ENCODE measurements at regions not wholly inside any gene's neighbourhood (a gene's known extent, or its start where the extent isn't known, plus 50 kb on each side); places are given as distances from the start of the nearest gene placed in this dataset.

DNA sequence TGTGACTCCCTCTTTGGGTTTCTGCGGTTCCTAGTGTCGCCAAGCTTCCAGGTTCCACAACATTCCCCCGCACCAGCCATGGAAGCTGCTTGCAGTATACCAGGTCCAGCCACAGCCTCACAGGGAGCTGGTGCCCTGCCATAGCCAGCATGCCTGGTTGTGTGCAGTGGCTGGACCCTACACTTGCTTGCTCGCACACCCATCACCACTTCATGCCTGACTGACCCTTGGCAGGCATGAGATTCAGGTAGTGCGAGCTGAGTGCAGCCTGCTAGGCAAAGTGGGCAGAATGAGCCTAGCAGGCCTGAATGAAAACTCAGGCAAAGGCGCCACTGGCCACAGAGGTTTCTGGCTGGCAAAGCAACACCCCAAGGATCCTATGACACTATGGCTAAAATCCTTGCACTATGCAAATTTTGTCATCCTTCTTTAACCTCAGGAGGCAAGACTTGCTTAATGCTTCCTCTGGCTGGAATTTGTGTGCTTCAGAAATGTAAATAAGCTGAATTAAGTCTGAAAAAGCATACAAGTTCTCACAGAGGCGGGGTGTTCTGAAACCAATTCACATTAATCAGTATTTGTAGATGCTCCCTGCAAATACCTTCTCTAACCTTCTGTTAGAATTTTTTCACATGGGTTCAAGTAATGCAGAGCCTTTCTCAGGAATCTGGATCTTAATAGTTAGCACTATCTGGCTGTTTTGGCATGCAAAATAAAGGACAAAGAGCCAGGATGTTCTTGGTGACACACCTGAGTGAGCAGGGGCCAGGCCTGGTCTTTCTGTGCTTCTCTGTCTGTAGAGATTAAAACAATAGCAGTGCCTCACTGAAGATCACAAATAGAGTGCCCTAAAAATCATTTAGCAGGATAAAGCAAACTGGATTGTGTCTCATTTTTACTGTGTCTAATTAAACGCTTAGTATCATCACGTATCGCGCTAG is 256.9 kb downstream of the GPATCH2 start:
- CTCF ChIA-PET: no interaction called here
- Mint-ChIP-seq H3K27me3 (no peaks in the 10 kb centered on the region), H3K27ac (no peak overlapping the region), H3K9me3 (peaks cover 8% of the 10 kb centered on the region), H3K4me1 (peaks cover 3% of the 10 kb centered on the region), H3K4me3 (no peak overlapping the region), H3K36me3 (ENCODE audit: low read depth) (no peaks in the 10 kb centered on the region)
- DNase-seq: no peak
- POLR2A ChIA-PET: no interaction called here

DNA sequence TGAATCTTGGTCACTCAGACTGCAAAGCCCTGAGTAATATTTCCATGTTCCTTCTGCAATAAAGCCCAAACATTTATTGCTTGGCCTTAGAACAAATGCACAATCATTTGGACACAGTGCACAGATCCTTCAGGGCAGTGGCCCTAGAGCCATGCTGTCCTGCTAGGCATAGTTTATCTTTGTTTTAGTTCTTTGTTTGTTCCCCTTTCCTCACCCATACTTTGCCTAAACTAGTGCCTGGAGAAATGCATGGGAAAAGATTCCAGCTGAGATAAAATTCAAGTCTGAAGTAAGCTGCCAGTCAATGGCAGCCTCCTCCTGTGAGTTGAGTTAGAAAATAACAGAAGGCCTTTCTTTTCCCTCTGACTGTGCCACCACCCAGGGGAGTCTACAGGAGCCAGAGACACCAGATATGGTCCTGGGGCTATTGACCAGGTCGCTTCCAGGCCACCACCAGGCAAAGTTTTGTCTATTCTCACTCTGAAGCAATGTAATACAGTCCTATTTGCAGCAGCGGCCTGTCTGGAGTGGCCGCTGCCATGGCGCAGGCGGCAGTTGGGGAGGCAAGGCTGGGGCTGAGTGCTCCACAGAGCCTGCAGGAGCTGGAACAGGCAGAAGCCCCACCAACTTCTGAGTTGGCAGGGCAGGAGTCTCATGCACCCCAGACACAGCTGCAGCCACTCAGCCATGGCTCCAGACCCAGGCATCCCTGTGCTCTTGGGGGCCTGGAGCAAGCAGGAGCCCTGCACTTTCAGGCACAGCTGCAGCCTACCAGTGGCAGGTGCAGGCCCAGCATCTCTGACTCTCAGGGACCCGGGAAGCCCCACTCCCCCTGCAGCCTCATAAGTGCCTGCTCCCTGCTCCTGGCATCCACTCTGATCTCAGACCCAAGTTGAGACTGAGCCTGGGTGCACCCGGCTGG is 258.6 kb downstream of the GPATCH2 start:
- Mint-ChIP-seq H3K4me3 (no peak overlapping the region), H3K36me3 (ENCODE audit: low read depth) (no peaks in the 10 kb centered on the region), H3K27ac (no peak overlapping the region), H3K4me1 (peaks cover 3% of the 10 kb centered on the region), H3K9me3 (peaks cover 3% of the 10 kb centered on the region), H3K27me3 (no peaks in the 10 kb centered on the region)
- POLR2A ChIA-PET: no interaction called here
- no peak for DNase-seq
- CTCF ChIA-PET: no interaction called here

DNA sequence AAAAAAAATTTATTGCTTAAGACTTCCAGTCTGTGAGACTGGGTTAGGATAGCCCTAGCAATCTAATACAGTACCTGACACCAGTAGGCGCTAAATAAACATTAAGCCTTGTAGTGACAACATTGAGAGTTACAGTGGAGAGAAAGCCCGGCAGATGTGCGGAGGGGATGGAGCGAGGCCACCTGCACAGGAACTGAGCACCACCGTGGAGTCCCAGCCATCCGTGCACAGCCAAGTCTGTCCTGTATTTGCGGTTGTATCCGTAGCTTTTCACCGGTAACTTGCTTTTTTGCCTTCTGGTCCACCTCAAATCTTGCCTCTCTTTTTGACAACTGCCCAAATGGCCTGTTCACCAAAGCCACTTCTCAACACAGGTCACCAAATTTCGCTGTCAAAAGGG is 260.1 kb downstream of the GPATCH2 start:
- no peak overlapping the region for H3K27ac Mint-ChIP-seq

DNA sequence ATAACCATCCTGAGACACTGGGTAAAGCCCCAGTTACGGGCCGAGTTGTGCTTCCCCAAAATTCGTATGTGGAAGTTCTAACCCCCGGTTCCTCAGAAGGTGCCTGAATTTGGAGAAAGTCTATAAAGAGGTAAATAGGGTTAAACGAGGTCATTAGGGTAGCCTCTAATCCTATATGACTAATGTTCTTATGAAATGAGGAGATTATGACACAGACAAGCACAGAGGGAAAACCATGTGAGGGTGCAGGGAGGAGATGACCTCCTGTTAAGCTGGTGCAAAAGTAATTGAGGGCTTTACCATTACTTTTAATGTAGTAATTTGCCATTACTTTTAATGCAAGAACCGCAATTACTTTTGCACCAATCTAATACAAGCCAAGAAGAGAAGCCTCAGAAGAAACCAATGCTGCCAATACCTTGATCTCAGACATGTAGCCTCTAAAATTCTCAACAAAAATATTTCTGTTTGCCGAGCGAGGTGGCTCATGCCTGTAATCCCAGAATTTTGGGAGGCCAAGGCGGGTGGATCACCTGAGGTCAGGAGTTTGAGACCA is 260.8 kb downstream of the GPATCH2 start:
- ChIA-PET POLR2A (no interaction called here), CTCF (no interaction called here)
- peaks cover 3% of the 10 kb centered on the region for H3K4me1 Mint-ChIP-seq

More for the DNA sequence above, 260.1 kb downstream of the GPATCH2 start:
- Mint-ChIP-seq H3K27me3 (no peaks in the 10 kb centered on the region), H3K4me3 (no peak overlapping the region), H3K36me3 (ENCODE audit: low read depth) (no peaks in the 10 kb centered on the region), H3K9me3 (peaks cover 3% of the 10 kb centered on the region), H3K4me1 (peaks cover 3% of the 10 kb centered on the region)
- CTCF ChIA-PET: no interaction called here
- no peak for DNase-seq
- POLR2A ChIA-PET: no interaction called here

DNA sequence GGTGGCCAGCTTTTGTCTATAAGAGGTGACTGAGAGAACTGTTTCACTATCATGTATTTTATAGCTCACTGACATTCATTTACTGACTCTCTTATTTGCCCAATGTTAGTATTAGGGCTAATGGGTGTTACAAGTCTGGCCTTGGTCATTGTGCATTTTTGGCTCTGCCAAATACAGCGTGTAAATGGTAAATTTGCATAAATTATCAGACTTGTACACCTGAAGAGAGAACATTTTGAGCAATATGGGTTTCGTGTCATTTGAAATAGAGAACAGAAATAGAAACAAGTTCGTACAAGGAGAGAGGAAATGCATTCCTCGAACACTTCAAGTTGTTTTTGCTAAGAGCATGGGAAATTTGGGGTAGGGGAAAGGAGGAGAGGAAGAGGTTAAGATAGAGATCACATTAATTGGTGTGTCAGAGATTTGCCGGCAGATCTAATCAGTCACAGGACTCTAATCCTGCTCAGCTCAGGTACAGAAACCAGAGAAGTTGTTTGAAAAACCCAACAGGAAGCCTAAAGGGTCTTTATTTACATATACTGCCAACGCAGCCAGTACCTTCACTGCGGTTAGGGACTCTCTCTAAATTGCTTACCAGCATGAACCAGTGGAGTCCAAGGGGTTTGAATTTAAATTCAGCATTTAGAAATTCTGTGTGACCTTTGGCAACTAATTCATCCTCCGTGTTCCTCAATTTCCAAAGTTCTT is 261.5 kb downstream of the GPATCH2 start:
- no peaks in the 10 kb centered on the region for H3K36me3 Mint-ChIP-seq (ENCODE audit: low read depth)
- H3K9me3 Mint-ChIP-seq: peaks cover 3% of the 10 kb centered on the region
- no peak for DNase-seq
- no peak overlapping the region for H3K4me3 Mint-ChIP-seq
- no peak overlapping the region for H3K27ac Mint-ChIP-seq
- H3K27me3 Mint-ChIP-seq: no peaks in the 10 kb centered on the region
- ChIA-PET POLR2A (no interaction called here), CTCF (no interaction called here)
- H3K4me1 Mint-ChIP-seq: peaks cover 3% of the 10 kb centered on the region

More for the DNA sequence above, 260.8 kb downstream of the GPATCH2 start:
- Mint-ChIP-seq H3K27ac (no peak overlapping the region), H3K36me3 (ENCODE audit: low read depth) (no peaks in the 10 kb centered on the region), H3K4me3 (no peak overlapping the region), H3K9me3 (peaks cover 3% of the 10 kb centered on the region), H3K27me3 (no peaks in the 10 kb centered on the region)
- DNase-seq: no peak

DNA sequence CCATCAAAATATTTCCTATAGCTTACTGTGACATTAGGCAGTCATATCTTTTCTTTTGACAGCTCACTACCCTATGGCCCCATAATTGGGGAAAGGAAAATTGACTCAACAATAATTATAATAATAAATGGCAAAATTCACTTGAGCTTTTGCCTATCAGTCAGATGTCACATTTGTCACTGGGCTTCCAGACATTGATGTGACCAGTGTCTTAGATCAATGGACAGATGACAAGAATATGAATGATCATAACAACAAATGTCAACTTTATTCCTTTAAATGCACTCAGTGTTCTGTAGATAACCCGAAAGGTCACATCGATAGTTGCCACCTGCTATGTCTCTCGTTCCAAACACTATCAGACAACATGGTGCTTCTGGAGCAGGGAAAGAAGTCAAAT is 266.7 kb downstream of the GPATCH2 start:
- Mint-ChIP-seq H3K36me3 (ENCODE audit: low read depth) (no peaks in the 10 kb centered on the region), H3K27me3 (no peaks in the 10 kb centered on the region), H3K4me1 (peaks cover under 1% of the 10 kb centered on the region), H3K27ac (no peak overlapping the region), H3K9me3 (peaks cover 3% of the 10 kb centered on the region), H3K4me3 (no peak overlapping the region)
- DNase-seq: no peak
- POLR2A ChIA-PET: no interaction called here
- CTCF ChIA-PET: no interaction called here

DNA sequence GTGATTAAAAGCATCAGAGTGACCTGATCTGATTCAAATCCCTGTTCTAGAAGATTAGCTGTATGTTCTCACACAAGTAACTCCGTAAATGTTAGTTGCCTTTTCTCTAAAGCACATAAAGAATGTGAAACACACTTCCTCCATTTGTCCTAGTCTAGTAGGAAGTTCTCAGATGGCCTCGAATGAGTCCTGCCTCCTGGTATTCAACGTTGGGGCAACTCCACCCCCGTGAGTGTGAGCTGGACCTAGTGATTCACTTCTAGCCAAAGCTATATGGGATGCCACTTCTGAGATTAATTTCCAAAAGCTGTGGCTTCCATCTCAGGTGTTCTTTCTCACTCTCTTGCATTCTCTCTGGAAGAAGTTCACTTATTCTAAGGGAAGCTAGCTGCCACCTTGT is 267.6 kb downstream of the GPATCH2 start:
- no peaks in the 10 kb centered on the region for H3K4me1 Mint-ChIP-seq
- H3K9me3 Mint-ChIP-seq: peaks cover 3% of the 10 kb centered on the region
- H3K27ac Mint-ChIP-seq: no peak overlapping the region
- ChIA-PET POLR2A (no interaction called here), CTCF (no interaction called here)
- H3K36me3 Mint-ChIP-seq (ENCODE audit: low read depth): no peaks in the 10 kb centered on the region
- no peak overlapping the region for H3K4me3 Mint-ChIP-seq
- DNase-seq: no peak
- no peaks in the 10 kb centered on the region for H3K27me3 Mint-ChIP-seq

DNA sequence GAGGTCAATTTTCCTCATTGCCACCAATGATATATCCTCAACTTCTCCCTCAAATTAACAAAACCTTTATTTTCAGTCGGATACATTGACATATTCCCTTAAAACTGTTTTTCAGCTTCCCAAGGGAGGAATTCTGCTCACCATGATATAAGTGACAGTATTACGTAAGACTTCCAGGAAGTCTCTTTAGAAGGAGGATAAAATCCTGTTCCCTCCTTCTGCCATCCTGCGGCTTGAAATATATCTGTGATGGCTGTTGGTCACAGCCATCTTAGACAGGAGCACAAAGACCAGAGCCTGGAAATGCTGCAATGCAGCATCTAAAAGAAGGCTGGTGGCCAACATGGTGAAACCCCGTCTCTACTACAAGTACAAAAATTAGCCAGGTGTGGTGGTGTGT is 270.4 kb downstream of the GPATCH2 start:
- ChIA-PET CTCF (no interaction called here), POLR2A (no interaction called here)
- Mint-ChIP-seq H3K27ac (no peak overlapping the region), H3K4me3 (no peak overlapping the region), H3K9me3 (peaks cover 3% of the 10 kb centered on the region), H3K27me3 (no peaks in the 10 kb centered on the region), H3K4me1 (no peaks in the 10 kb centered on the region), H3K36me3 (ENCODE audit: low read depth) (no peaks in the 10 kb centered on the region)
- DNase-seq: no peak

DNA sequence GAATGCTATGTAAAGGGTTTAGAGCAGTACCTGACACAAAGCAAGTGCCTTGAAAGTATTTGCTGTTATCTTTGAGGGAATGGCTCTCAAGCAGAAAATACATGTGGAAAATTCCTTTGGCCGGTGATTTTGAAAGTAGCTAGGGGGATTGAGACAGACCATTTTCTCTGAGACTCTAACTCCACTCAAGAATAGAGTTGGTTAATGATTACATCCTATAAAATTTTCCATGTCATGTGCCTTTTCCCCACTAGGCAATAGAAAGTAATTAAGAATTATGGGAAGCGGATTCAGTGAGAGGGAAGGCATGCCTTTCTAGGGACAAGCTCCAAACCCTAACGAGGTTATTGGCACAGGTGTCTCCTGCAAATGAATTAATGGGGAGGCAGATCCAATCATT is 276.0 kb downstream of the GPATCH2 start:
- H3K9me3 Mint-ChIP-seq: no peaks in the 10 kb centered on the region
- H3K4me3 Mint-ChIP-seq: no peak overlapping the region
- no peak for DNase-seq
- POLR2A ChIA-PET: no interaction called here
- no peaks in the 10 kb centered on the region for H3K27me3 Mint-ChIP-seq
- no peaks in the 10 kb centered on the region for H3K4me1 Mint-ChIP-seq
- CTCF ChIA-PET: no interaction called here
- H3K36me3 Mint-ChIP-seq (ENCODE audit: low read depth): no peaks in the 10 kb centered on the region
- H3K27ac Mint-ChIP-seq: no peak overlapping the region

DNA sequence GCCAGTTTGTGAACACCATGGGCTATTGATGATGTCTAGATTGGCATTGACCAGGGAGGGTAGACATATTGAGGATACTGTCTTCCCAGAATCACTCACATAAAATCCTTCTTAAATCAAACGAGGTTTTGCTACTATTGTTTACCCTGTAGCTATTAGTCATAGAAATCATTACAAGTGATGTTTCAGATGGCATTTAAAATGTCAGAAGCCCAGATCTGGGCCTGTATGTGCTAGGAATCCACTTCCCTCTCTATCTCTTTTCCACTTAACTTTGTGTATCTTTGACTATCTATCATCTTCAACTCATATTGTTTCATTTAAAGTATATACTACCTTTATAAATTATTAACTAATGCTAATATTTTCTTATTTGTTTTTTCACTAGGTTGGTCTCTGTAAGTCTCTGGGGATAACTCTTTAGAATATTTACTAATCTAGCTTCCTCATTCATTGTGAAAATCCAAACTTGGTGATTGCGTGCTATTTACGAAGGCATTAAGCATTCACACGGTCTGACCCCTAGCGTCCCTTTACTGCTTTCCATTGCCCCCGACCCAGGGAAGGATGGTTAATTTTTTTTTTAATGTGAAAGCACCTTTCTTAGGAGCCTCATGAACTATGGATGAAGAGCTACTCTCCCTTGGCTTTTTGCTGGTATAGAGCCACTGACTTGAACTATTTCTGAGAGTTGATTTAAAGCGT is 281.8 kb downstream of the GPATCH2 start:
- ChIA-PET POLR2A (no interaction called here), CTCF (no interaction called here)
- no peak for DNase-seq
- Mint-ChIP-seq H3K9me3 (no peaks in the 10 kb centered on the region), H3K4me1 (no peaks in the 10 kb centered on the region), H3K27ac (no peak overlapping the region), H3K36me3 (ENCODE audit: low read depth) (no peaks in the 10 kb centered on the region), H3K27me3 (no peaks in the 10 kb centered on the region), H3K4me3 (no peak overlapping the region)

DNA sequence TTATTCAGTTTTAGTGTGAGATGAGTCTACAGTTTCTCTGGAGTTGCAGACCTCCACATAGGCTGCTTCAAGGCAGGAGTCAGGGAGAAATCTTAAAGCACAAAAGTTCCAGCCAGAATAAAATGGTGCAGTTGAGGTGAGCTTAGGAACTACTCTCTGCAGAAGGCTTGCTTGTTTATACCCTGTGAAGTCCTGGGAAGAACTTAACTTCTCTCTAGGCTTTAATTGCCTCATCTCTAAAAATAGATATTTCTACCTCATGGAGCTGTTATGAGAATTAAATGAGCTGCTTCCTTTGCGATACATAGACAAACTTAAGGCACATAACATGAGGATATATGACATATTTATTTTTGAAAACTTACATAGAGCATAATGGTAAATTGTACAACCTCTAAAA is 286.2 kb downstream of the GPATCH2 start:
- no peak for DNase-seq
- ChIA-PET POLR2A (no interaction called here), CTCF (no interaction called here)
- Mint-ChIP-seq H3K27me3 (no peaks in the 10 kb centered on the region), H3K4me3 (no peak overlapping the region), H3K9me3 (no peaks in the 10 kb centered on the region), H3K27ac (no peak overlapping the region), H3K4me1 (no peaks in the 10 kb centered on the region), H3K36me3 (ENCODE audit: low read depth) (no peaks in the 10 kb centered on the region)

DNA sequence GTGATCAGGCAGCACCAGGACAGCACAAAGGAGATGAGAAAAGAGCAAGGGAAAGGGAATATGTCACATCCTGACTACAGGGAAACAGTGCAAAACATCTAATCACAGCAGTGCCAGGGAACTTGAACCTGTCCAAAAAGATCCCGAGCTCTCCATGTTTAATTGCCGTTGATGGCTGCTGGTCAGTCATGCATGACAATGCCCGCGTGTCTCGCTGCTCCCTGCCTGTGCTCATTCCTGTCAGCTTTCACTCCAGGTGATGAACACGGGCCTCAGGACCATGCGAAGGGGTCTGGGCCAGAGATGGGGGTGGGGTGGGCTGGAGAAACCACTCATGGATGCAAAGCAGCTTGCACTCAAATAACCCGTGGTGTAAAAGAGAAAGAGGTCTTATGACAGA is 287.0 kb downstream of the GPATCH2 start:
- no peak for DNase-seq
- H3K4me3 Mint-ChIP-seq: no peak overlapping the region
- no peaks in the 10 kb centered on the region for H3K4me1 Mint-ChIP-seq
- H3K36me3 Mint-ChIP-seq (ENCODE audit: low read depth): no peaks in the 10 kb centered on the region
- CTCF ChIA-PET: no interaction called here
- no peaks in the 10 kb centered on the region for H3K27me3 Mint-ChIP-seq
- H3K27ac Mint-ChIP-seq: no peak overlapping the region
- no peaks in the 10 kb centered on the region for H3K9me3 Mint-ChIP-seq
- POLR2A ChIA-PET: no interaction called here

DNA sequence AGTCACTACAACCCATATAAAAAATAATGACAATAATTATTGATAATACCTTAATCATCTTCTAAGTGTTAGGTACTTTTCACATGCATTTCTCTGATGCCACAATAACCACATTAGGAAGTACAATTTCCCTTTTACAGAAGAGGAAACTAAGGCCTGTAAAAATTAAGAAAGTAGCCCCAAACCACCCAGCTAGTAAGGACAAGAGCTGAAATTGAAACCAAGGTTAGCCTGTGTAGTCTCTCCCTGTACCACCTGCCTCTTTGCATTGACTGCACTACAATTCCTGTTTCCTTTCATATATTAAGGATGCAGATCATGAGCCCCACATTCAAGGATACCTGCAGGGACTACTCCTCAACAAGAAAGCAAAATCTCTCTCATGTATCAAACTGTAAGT is 288.8 kb downstream of the GPATCH2 start:
- Mint-ChIP-seq H3K4me3 (no peak overlapping the region), H3K36me3 (ENCODE audit: low read depth) (no peaks in the 10 kb centered on the region), H3K4me1 (no peaks in the 10 kb centered on the region), H3K27me3 (no peaks in the 10 kb centered on the region), H3K9me3 (no peaks in the 10 kb centered on the region), H3K27ac (no peak overlapping the region)
- POLR2A ChIA-PET: no interaction called here
- CTCF ChIA-PET: no interaction called here
- no peak for DNase-seq
